ENCODE measurements at regions not wholly inside any gene's neighbourhood (a gene's known extent, or its start where the extent isn't known, plus 50 kb on each side); places are given as distances from the start of the nearest gene placed in this dataset.

- ChIA-PET POLR2A (no interaction called here), CTCF (no interaction called here)
- H3K4me2 ChIP-seq (replicated peaks; ENCODE audit: low read depth, low read length, poor library complexity, severe bottlenecking) = no peak overlapping the region
- no peak overlapping the region for H3K27ac ChIP-seq (ENCODE audit: low read length in 2 of 2)
- Mint-ChIP-seq H3K4me3 (no peak overlapping the region), H3K27ac (no peak overlapping the region), H3K4me1 (no peaks in the 10 kb centered on the region), H3K9me3 (ENCODE audit: insufficient read depth) (no peaks in the 10 kb centered on the region), H3K27me3 (no peaks in the 10 kb centered on the region)
- no peak overlapping the region for H3K9ac ChIP-seq (ENCODE audit: low read length)
- no peaks in the 10 kb centered on the region for H3K4me1 ChIP-seq (ENCODE audit: control insufficient read depth in 2 of 2, insufficient read depth in 2 of 2, low read length in 2 of 2)
- H4K20me1 ChIP-seq (ENCODE audit: control insufficient read depth, insufficient read depth, low read length, poor library complexity, severe bottlenecking) = no peaks in the 10 kb centered on the region
- no CpG with 5 or more reads among the region's 4 CpGs for WGBS (ENCODE audit: insufficient coverage)
- H3K27me3 ChIP-seq (replicated peaks in 1 of 4; ENCODE audit: control extremely low read depth in 1 of 4, control insufficient read depth in 3 of 4, insufficient read depth in 4 of 4, low read length in 3 of 4) = no peaks in the 10 kb centered on the region
- ATAC-seq (ENCODE audit: low read depth) (no peak), DNase-seq (no peak)
- H2AFZ ChIP-seq (ENCODE audit: insufficient read depth, low read depth, low read length, poor library complexity, severe bottlenecking) = no peak overlapping the region
- intact Hi-C loops (cut with micrococcal nuclease) = no loop called here
- no peak overlapping the region for H3K4me3 ChIP-seq (ENCODE audit: control extremely low read depth in 1 of 5, extremely low read depth in 1 of 5, insufficient read depth in 1 of 5, low read depth in 2 of 5, low read length in 4 of 5)
- no peaks in the 10 kb centered on the region for H3K36me3 ChIP-seq (replicated peaks in 1 of 2; ENCODE audit: control extremely low read depth in 1 of 2, control insufficient read depth in 1 of 2, extremely low read depth in 1 of 2, insufficient read depth in 2 of 2, low read length in 1 of 2)
- no peaks in the 10 kb centered on the region for H3K79me2 ChIP-seq (ENCODE audit: control insufficient read depth, insufficient read depth, low read length)
- TF ChIP-seq, protein P1, sequence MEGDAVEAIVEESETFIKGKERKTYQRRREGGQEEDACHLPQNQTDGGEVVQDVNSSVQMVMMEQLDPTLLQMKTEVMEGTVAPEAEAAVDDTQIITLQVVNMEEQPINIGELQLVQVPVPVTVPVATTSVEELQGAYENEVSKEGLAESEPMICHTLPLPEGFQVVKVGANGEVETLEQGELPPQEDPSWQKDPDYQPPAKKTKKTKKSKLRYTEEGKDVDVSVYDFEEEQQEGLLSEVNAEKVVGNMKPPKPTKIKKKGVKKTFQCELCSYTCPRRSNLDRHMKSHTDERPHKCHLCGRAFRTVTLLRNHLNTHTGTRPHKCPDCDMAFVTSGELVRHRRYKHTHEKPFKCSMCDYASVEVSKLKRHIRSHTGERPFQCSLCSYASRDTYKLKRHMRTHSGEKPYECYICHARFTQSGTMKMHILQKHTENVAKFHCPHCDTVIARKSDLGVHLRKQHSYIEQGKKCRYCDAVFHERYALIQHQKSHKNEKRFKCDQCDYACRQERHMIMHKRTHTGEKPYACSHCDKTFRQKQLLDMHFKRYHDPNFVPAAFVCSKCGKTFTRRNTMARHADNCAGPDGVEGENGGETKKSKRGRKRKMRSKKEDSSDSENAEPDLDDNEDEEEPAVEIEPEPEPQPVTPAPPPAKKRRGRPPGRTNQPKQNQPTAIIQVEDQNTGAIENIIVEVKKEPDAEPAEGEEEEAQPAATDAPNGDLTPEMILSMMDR (IDR thresholded peaks at IDR 0.05) = no peak
- TF ChIP-seq EZH2 (IDR thresholded peaks at IDR 0.05; ENCODE audit: borderline replicate concordance, insufficient read depth, low read depth, low read length, poor library complexity, severe bottlenecking) = no peak
- H3K9me3 ChIP-seq (ENCODE audit: control extremely low read depth in 1 of 3, control insufficient read depth in 2 of 3, insufficient read depth in 1 of 3, low read length in 2 of 3) = no peaks in the 10 kb centered on the region
Measured at GRCh38 chrX:74179499-74179898, 124.5 kb upstream of the ZCCHC13 start.

GRCh38 chrX:74179071-74179470, 124.9 kb upstream of the ZCCHC13 start:
- TF ChIP-seq EZH2 (IDR thresholded peaks at IDR 0.05; ENCODE audit: borderline replicate concordance, insufficient read depth, low read depth, low read length, poor library complexity, severe bottlenecking) = no peak
- TF ChIP-seq, protein P1 (IDR thresholded peaks at IDR 0.05) = no peak

More at GRCh38 chrX:74179071-74179470, 124.9 kb upstream of the ZCCHC13 start:
- Histone ChIP-seq H3K4me1 (ENCODE audit: control insufficient read depth in 2 of 2, insufficient read depth in 2 of 2, low read length in 2 of 2) (no peaks in the 10 kb centered on the region), H4K20me1 (ENCODE audit: control insufficient read depth, insufficient read depth, low read length, poor library complexity, severe bottlenecking) (no peaks in the 10 kb centered on the region), H3K27ac (ENCODE audit: low read length in 2 of 2) (no peak overlapping the region), H2AFZ (ENCODE audit: insufficient read depth, low read depth, low read length, poor library complexity, severe bottlenecking) (no peak overlapping the region), H3K4me2 (replicated peaks; ENCODE audit: low read depth, low read length, poor library complexity, severe bottlenecking) (no peak overlapping the region), H3K4me3 (ENCODE audit: control extremely low read depth in 1 of 5, extremely low read depth in 1 of 5, insufficient read depth in 1 of 5, low read depth in 2 of 5, low read length in 4 of 5) (no peak overlapping the region), H3K9me3 (ENCODE audit: control extremely low read depth in 1 of 3, control insufficient read depth in 2 of 3, insufficient read depth in 1 of 3, low read length in 2 of 3) (no peaks in the 10 kb centered on the region), H3K79me2 (ENCODE audit: control insufficient read depth, insufficient read depth, low read length) (no peaks in the 10 kb centered on the region), H3K36me3 (replicated peaks in 1 of 2; ENCODE audit: control extremely low read depth in 1 of 2, control insufficient read depth in 1 of 2, extremely low read depth in 1 of 2, insufficient read depth in 2 of 2, low read length in 1 of 2) (no peaks in the 10 kb centered on the region), H3K27me3 (replicated peaks in 1 of 4; ENCODE audit: control extremely low read depth in 1 of 4, control insufficient read depth in 3 of 4, insufficient read depth in 4 of 4, low read length in 3 of 4) (no peaks in the 10 kb centered on the region), H3K9ac (ENCODE audit: low read length) (no peak overlapping the region)
- ChIA-PET CTCF (no interaction called here), POLR2A (no interaction called here)
- H3K9me3 Mint-ChIP-seq (ENCODE audit: insufficient read depth) = no peaks in the 10 kb centered on the region
- H3K27me3 Mint-ChIP-seq = no peaks in the 10 kb centered on the region
- no peaks in the 10 kb centered on the region for H3K4me1 Mint-ChIP-seq
- ATAC-seq (ENCODE audit: low read depth) = no peak
- H3K27ac Mint-ChIP-seq = no peak overlapping the region
- WGBS (ENCODE audit: insufficient coverage) = no CpG with 5 or more reads among the region's 1 CpG
- intact Hi-C loops (cut with micrococcal nuclease) = no loop called here
- DNase-seq = no peak
- no peak overlapping the region for H3K4me3 Mint-ChIP-seq
